ENCODE measurements at regions not wholly inside any gene's neighbourhood (a gene's known extent, or its start where the extent isn't known, plus 50 kb on each side); places are given as distances from the start of the nearest gene placed in this dataset.

GRCh38 chr19:31445406-31445805, 96.2 kb upstream of the TSHZ3 start:
- Histone ChIP-seq H3K9ac (ENCODE audit: low read depth in 1 of 2, low read length in 2 of 2) (no peak overlapping the region), H3K27me3 (ENCODE audit: control insufficient read depth in 1 of 2, insufficient read depth in 2 of 2, low read length in 2 of 2) (no peaks in the 10 kb centered on the region), H3K27ac (ENCODE audit: low read depth, low read length) (no peak overlapping the region), H3K9me3 (ENCODE audit: control insufficient read depth in 1 of 2, low read length in 2 of 2) (peaks cover 0 to 12% of the 10 kb centered on the region in 2 donors), H3K36me3 (ENCODE audit: control insufficient read depth in 1 of 2, insufficient read depth in 2 of 2, low read length in 2 of 2) (no peaks in the 10 kb centered on the region), H3K4me3 (ENCODE audit: low read depth in 1 of 2, low read length in 2 of 2) (no peak overlapping the region), H3K4me1 (ENCODE audit: control insufficient read depth in 1 of 2, insufficient read depth in 2 of 2, low read length in 2 of 2) (no peaks in the 10 kb centered on the region)

- H3K27ac ChIP-seq (ENCODE audit: low read depth, low read length), result peak overlapping the region; percentile 31
These were observed 99.0 kb upstream of the TSHZ3 start for GRCh38 chr19:31448221-31448657.

GRCh38 chr19:31449379-31449778, 100.1 kb upstream of the TSHZ3 start:
- Histone ChIP-seq H3K9me3 (ENCODE audit: control insufficient read depth in 1 of 2, low read length in 2 of 2) (peaks cover 0 to 12% of the 10 kb centered on the region in 2 donors), H3K27ac (ENCODE audit: low read depth, low read length) (no peak overlapping the region), H3K9ac (ENCODE audit: low read depth in 1 of 2, low read length in 2 of 2) (no peak overlapping the region), H3K36me3 (ENCODE audit: control insufficient read depth in 1 of 2, insufficient read depth in 2 of 2, low read length in 2 of 2) (no peaks in the 10 kb centered on the region), H3K4me3 (ENCODE audit: low read depth in 1 of 2, low read length in 2 of 2) (no peak overlapping the region), H3K27me3 (ENCODE audit: control insufficient read depth in 1 of 2, insufficient read depth in 2 of 2, low read length in 2 of 2) (no peaks in the 10 kb centered on the region), H3K4me1 (ENCODE audit: control insufficient read depth in 1 of 2, insufficient read depth in 2 of 2, low read length in 2 of 2) (no peaks in the 10 kb centered on the region)

More at GRCh38 chr19:31448221-31448657, 99.0 kb upstream of the TSHZ3 start:
- Histone ChIP-seq H3K9ac (ENCODE audit: low read depth in 1 of 2, low read length in 2 of 2) (no peak overlapping the region), H3K4me1 (ENCODE audit: control insufficient read depth in 1 of 2, insufficient read depth in 2 of 2, low read length in 2 of 2) (no peaks in the 10 kb centered on the region), H3K27me3 (ENCODE audit: control insufficient read depth in 1 of 2, insufficient read depth in 2 of 2, low read length in 2 of 2) (no peaks in the 10 kb centered on the region), H3K4me3 (ENCODE audit: low read depth in 1 of 2, low read length in 2 of 2) (no peak overlapping the region), H3K9me3 (ENCODE audit: control insufficient read depth in 1 of 2, low read length in 2 of 2) (peaks cover 0 to 12% of the 10 kb centered on the region in 2 donors), H3K36me3 (ENCODE audit: control insufficient read depth in 1 of 2, insufficient read depth in 2 of 2, low read length in 2 of 2) (no peaks in the 10 kb centered on the region)

- Histone ChIP-seq H3K4me1 (ENCODE audit: control insufficient read depth in 1 of 2, insufficient read depth in 2 of 2, low read length in 2 of 2) (no peaks in the 10 kb centered on the region), H3K27ac (ENCODE audit: low read depth, low read length) (no peak overlapping the region), H3K27me3 (ENCODE audit: control insufficient read depth in 1 of 2, insufficient read depth in 2 of 2, low read length in 2 of 2) (no peaks in the 10 kb centered on the region), H3K9ac (ENCODE audit: low read depth in 1 of 2, low read length in 2 of 2) (no peak overlapping the region), H3K4me3 (ENCODE audit: low read depth in 1 of 2, low read length in 2 of 2) (no peak overlapping the region), H3K9me3 (ENCODE audit: control insufficient read depth in 1 of 2, low read length in 2 of 2) (peaks cover 0 to under 1% of the 10 kb centered on the region in 2 donors), H3K36me3 (ENCODE audit: control insufficient read depth in 1 of 2, insufficient read depth in 2 of 2, low read length in 2 of 2) (no peaks in the 10 kb centered on the region)
These were observed 101.5 kb upstream of the TSHZ3 start for GRCh38 chr19:31450696-31451095.

- no peak overlapping the region for H3K4me3 ChIP-seq (ENCODE audit: low read depth in 1 of 2, low read length in 2 of 2)
- no peaks in the 10 kb centered on the region for H3K27me3 ChIP-seq (ENCODE audit: control insufficient read depth in 1 of 2, insufficient read depth in 2 of 2, low read length in 2 of 2)
- H3K9me3 ChIP-seq (ENCODE audit: control insufficient read depth in 1 of 2, low read length in 2 of 2), result no peaks in the 10 kb centered on the region
- H3K36me3 ChIP-seq (ENCODE audit: control insufficient read depth in 1 of 2, insufficient read depth in 2 of 2, low read length in 2 of 2), result no peaks in the 10 kb centered on the region
- H3K4me1 ChIP-seq (ENCODE audit: control insufficient read depth in 1 of 2, insufficient read depth in 2 of 2, low read length in 2 of 2), result no peaks in the 10 kb centered on the region
- no peak overlapping the region for H3K9ac ChIP-seq (ENCODE audit: low read depth in 1 of 2, low read length in 2 of 2)
- H3K27ac ChIP-seq (ENCODE audit: low read depth, low read length), result no peak overlapping the region
These were observed 102.6 kb upstream of the TSHZ3 start for GRCh38 chr19:31451686-31452330.

- no peak overlapping the region for H3K9ac ChIP-seq (ENCODE audit: low read depth in 1 of 2, low read length in 2 of 2)
- H3K9me3 ChIP-seq (ENCODE audit: control insufficient read depth in 1 of 2, low read length in 2 of 2), result no peaks in the 10 kb centered on the region
- H3K27ac ChIP-seq (ENCODE audit: low read depth, low read length), result no peak overlapping the region
- no peaks in the 10 kb centered on the region for H3K36me3 ChIP-seq (ENCODE audit: control insufficient read depth in 1 of 2, insufficient read depth in 2 of 2, low read length in 2 of 2)
- no peak overlapping the region for H3K4me3 ChIP-seq (ENCODE audit: low read depth in 1 of 2, low read length in 2 of 2)
- no peaks in the 10 kb centered on the region for H3K27me3 ChIP-seq (ENCODE audit: control insufficient read depth in 1 of 2, insufficient read depth in 2 of 2, low read length in 2 of 2)
- no peaks in the 10 kb centered on the region for H3K4me1 ChIP-seq (ENCODE audit: control insufficient read depth in 1 of 2, insufficient read depth in 2 of 2, low read length in 2 of 2)
These were observed 110.2 kb upstream of the TSHZ3 start for GRCh38 chr19:31459430-31459829.

GRCh38 chr19:31461814-31462539, 112.7 kb upstream of the TSHZ3 start:
- no peak overlapping the region for H3K27ac ChIP-seq (ENCODE audit: low read depth, low read length)

GRCh38 chr19:31470229-31470939, 121.1 kb upstream of the TSHZ3 start:
- Histone ChIP-seq H3K27me3 (ENCODE audit: control insufficient read depth in 1 of 2, insufficient read depth in 2 of 2, low read length in 2 of 2) (no peaks in the 10 kb centered on the region), H3K27ac (ENCODE audit: low read depth, low read length) (no peak overlapping the region), H3K4me1 (ENCODE audit: control insufficient read depth in 1 of 2, insufficient read depth in 2 of 2, low read length in 2 of 2) (no peaks in the 10 kb centered on the region), H3K36me3 (ENCODE audit: control insufficient read depth in 1 of 2, insufficient read depth in 2 of 2, low read length in 2 of 2) (no peaks in the 10 kb centered on the region), H3K9me3 (ENCODE audit: control insufficient read depth in 1 of 2, low read length in 2 of 2) (no peaks in the 10 kb centered on the region), H3K4me3 (ENCODE audit: low read depth in 1 of 2, low read length in 2 of 2) (no peak overlapping the region), H3K9ac (ENCODE audit: low read depth in 1 of 2, low read length in 2 of 2) (no peak overlapping the region)

More at GRCh38 chr19:31461814-31462539, 112.7 kb upstream of the TSHZ3 start:
- Histone ChIP-seq H3K9me3 (ENCODE audit: control insufficient read depth in 1 of 2, low read length in 2 of 2) (no peaks in the 10 kb centered on the region), H3K4me1 (ENCODE audit: control insufficient read depth in 1 of 2, insufficient read depth in 2 of 2, low read length in 2 of 2) (no peaks in the 10 kb centered on the region), H3K27me3 (ENCODE audit: control insufficient read depth in 1 of 2, insufficient read depth in 2 of 2, low read length in 2 of 2) (no peaks in the 10 kb centered on the region), H3K4me3 (ENCODE audit: low read depth in 1 of 2, low read length in 2 of 2) (no peak overlapping the region), H3K9ac (ENCODE audit: low read depth in 1 of 2, low read length in 2 of 2) (no peak overlapping the region), H3K36me3 (ENCODE audit: control insufficient read depth in 1 of 2, insufficient read depth in 2 of 2, low read length in 2 of 2) (no peaks in the 10 kb centered on the region)

GRCh38 chr19:31470952-31471351, 121.7 kb upstream of the TSHZ3 start:
- Histone ChIP-seq H3K4me1 (ENCODE audit: control insufficient read depth in 1 of 2, insufficient read depth in 2 of 2, low read length in 2 of 2) (no peaks in the 10 kb centered on the region), H3K36me3 (ENCODE audit: control insufficient read depth in 1 of 2, insufficient read depth in 2 of 2, low read length in 2 of 2) (no peaks in the 10 kb centered on the region), H3K9ac (ENCODE audit: low read depth in 1 of 2, low read length in 2 of 2) (no peak overlapping the region), H3K9me3 (ENCODE audit: control insufficient read depth in 1 of 2, low read length in 2 of 2) (no peaks in the 10 kb centered on the region), H3K4me3 (ENCODE audit: low read depth in 1 of 2, low read length in 2 of 2) (no peak overlapping the region), H3K27ac (ENCODE audit: low read depth, low read length) (no peak overlapping the region), H3K27me3 (ENCODE audit: control insufficient read depth in 1 of 2, insufficient read depth in 2 of 2, low read length in 2 of 2) (no peaks in the 10 kb centered on the region)

- no peaks in the 10 kb centered on the region for H3K9me3 ChIP-seq (ENCODE audit: control insufficient read depth in 1 of 2, low read length in 2 of 2)
- no peak overlapping the region for H3K4me3 ChIP-seq (ENCODE audit: low read depth in 1 of 2, low read length in 2 of 2)
- no peaks in the 10 kb centered on the region for H3K4me1 ChIP-seq (ENCODE audit: control insufficient read depth in 1 of 2, insufficient read depth in 2 of 2, low read length in 2 of 2)
- no peak overlapping the region for H3K27ac ChIP-seq (ENCODE audit: low read depth, low read length)
- no peaks in the 10 kb centered on the region for H3K27me3 ChIP-seq (ENCODE audit: control insufficient read depth in 1 of 2, insufficient read depth in 2 of 2, low read length in 2 of 2)
- no peaks in the 10 kb centered on the region for H3K36me3 ChIP-seq (ENCODE audit: control insufficient read depth in 1 of 2, insufficient read depth in 2 of 2, low read length in 2 of 2)
- H3K9ac ChIP-seq (ENCODE audit: low read depth in 1 of 2, low read length in 2 of 2), result no peak overlapping the region
These were observed 129.0 kb upstream of the TSHZ3 start for GRCh38 chr19:31478241-31478640.

Measured in duodenal mucosa (tissue), 2 donors.